Stimulated activated CD4-positive, alpha-beta T cell treated with anti-CD3 and anti-CD28 coated beads, Interleukin-15, amount 100 ng/mL, for 1 hour (primary cell): ENCODE measurements at regions not wholly inside any gene's neighbourhood (a gene's known extent, or its start where the extent isn't known, plus 50 kb on each side); places are given as distances from the start of the nearest gene placed in this dataset.

Source experiments
- DNase-seq, 2 donors: peaks; one replicate each; pipeline ENCODE4 v3.0.0-alpha.2; 2020; ENCODE audit warnings: low read depth in 1 of 2, low spot score in 1 of 2

DNA sequence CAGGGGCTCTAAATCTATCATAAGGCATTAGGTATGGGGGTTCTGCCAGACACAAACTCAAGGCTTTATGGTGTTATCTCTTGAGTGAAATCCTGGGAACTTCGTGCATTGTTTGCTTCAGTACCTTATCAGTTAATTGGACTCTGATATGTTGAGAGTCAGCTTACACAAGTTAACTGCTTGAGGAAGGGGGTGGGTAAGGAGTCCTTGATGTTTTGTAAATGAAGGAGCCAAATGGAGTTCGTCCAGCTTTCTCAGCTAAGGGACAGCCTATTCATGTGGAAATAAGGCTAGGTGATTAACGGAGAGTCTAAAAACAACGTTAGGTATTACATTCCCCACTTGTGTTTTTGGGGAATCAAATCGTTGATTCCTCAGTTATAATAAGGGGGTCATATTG is 157.4 kb downstream of the TRIM27 start:
- no peak for DNase-seq

DNA sequence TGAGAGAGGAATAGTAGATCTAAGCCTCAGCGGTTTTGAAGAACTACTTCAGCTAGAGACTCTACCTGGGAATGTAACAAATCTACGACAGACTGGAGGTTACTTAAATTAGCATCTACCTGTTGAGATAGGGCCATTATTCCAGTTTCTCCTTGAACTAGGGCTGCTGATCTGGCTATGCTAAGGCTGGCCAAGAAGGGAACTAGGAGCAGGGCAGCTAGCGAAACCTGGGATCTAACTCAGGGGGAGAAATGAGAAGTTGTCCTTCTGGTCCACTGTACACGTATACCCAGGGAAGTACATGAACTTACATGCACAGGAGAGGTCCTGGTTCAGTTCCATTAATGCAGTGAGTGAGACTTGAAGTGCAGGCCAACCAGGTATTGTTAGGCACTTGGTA is 156.7 kb downstream of the TRIM27 start:
- no peak for DNase-seq

DNA sequence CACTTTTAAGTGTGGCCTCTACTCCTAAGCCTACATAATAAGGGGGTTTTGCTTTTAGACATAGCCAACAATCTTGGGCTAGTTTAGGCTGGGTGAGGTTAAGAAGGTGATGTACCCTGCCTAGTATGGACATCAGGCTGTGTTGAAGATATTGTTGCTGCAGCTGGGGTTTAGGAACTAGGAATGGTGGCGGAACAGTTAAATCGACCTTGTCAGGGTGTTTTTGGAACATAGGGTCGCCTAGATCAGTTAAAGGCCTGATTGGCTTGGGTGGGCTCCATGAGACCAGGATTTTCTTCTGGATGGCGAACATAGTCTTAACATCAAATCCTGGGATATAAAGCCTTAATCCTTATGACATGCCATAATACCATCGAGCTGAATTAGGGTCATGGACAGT is 156.1 kb downstream of the TRIM27 start:
- DNase-seq, result no peak

DNA sequence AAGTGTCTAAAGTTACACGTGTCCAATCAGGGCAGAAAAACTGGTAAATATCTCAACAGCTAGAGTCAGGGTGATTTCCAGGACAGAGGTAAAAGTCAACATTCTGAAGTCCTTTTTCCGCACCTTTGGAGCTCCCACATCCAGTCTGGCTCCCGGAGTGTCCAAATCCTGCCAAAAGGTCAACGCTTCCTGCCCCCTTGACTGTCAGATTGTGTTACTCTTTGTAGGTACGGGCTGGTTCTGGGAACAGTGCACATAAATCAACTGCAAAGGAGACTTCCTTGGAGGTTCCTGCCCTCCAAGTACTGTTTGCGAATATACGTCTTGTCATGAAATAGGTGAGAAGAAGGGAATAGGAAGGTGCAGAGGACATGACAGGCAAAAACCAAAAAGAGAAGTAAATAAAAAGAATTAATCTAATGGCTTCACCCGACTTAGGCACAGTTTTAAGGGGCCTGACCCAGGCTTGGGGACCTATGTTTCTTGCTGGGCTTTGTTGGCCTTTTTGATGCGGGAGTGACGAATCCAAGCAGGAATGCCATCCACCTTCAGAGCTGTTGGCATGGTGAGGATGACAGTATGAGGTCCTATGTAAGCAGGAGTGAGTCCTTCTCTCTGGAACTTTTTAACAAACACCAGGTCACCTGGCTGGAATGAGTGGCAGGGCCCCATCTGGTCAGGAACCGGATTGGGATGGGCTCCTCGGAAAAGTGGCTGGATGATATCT is 155.4 kb downstream of the TRIM27 start:
- no peak for DNase-seq

DNA sequence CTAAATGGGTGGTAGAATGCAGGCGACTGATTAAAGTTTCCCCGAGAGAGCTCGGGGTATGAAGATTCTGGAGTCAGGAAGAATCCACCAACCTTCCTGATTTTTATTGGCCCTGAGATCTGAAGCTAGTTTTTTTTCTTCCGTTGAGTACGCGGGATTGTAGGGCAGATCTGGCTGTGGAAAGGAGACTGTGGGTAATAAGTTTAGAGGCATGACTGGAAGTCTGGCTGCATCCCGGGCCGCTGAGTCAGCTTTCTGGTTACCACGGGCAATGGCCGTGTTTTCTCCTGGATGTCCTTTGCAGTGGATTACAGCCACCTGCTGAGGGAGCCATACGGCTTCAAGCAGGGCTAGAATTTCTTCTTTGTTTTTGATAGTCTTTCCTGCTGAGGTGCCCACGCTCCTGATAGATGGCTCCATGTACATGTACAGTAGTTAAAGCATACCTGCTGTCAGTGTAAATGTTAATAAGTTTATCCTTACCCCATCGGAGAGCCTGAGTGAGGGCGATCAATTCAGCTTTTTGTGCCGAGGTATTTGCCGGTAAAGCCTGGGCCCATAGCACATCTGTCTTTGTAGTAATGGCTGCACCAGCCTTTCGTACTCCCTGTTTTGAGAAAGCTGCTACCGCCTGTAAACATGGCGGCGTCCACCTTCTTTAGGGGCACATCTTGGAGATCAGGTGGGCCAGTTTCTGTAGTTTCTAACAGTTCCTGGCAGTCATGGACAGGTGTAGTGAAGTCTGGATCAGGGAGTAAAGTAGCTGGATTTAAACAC is 154.0 kb downstream of the TRIM27 start:
- DNase-seq, result no peak

DNA sequence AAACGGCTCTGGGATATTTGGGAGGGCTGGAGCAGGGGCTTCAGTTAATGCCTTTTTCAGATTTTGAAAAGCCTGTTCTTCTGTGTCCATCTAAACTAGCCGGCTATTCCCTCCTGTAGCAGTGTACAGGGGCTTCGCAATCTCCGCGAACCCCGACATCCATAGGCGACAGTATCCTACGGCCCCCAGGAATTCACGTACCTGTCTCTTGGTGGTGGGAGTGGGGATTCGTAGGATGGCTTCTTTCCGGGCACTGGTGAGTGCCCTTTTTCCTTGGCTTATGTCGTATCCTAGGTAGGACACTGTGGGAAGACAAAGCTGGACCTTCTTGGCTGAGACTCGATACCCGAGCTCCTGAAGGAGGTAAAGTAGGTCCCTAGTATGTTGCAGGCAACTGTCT is 153.1 kb downstream of the TRIM27 start:
- no peak for DNase-seq

DNA sequence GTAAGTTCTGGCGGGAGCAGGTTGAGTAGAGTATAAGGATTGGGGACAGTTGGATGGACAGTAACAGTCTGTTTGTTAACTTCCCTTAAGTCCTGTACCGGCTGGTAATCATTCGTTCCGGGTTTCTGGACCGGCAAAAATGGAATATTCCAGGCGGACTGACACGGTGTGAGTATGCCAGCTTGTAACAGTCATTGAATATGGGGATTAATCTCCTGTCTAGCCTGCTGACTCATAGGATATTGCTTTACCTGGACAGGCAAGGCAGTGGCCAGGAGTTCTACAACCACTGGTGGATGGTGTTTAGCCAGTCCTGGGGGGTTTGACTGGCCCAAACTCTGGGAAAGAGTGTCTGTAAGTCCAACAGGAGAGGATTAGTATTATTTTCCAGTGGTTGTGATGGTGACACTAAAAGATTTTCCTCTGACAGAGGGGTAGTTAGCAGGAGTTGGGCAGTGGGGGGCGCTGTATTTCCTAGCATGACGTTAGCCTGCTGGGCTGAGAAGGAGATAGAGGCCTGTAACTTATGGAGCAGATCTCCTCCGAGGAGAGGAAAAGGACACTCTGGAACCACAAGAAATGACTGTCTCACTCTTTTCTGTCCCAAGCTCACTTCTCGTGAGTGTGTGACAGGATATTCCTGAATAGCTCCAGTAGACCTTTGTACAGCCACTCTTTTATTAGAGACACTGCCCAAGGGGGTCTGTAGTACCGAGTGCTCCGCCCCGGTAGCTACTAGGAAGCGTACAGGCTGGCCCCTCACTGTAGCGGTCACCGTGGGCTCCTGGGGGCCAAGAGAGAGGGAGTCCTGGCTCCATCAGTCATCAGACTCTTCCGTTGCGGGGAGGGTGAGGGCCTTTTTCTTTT is 152.2 kb downstream of the TRIM27 start:
- DNase-seq, result no peak

DNA sequence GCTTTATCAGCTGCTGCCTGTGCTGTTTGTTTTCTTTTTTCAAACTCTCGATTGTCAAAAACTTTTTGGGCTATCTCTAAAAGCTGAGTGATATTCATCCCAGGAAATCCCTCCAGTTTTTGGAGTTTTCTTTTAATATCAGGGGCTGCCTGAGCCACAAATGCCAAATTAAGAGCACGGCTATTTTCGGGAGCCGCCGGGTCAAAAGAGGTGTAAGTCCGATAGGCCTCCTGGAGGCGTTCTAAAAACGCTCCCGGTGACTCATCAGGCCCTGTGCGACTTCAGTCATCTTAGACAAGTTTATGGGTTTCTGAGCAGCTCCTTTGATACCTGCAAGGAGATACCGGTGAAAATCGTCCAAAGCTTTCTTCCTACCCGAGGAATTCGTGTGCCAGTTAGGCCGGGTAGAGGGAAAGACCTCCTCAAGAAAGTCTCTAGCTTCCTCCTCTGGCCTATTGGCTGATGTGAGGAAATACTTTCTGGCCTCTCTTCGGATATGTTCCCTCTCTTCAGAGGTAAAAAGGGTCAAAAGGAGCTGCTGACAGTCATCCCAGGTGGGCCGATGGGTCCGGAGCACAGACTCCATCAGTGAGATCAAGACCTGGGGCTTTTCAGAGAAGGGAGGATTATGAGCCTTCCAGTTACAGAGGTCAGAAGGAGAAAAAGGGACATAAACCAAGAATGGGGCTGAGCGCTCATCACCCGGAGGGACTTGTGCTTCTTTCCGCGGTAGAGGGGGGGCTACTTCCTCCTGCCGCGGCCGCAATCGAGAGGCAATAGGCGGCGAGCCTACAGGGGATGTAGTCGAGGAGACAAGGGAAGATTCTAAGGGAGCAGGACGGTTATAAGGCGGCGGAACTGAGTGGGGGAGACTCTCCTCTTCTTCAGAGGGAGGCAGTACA is 151.1 kb downstream of the TRIM27 start:
- DNase-seq, result no peak

DNA sequence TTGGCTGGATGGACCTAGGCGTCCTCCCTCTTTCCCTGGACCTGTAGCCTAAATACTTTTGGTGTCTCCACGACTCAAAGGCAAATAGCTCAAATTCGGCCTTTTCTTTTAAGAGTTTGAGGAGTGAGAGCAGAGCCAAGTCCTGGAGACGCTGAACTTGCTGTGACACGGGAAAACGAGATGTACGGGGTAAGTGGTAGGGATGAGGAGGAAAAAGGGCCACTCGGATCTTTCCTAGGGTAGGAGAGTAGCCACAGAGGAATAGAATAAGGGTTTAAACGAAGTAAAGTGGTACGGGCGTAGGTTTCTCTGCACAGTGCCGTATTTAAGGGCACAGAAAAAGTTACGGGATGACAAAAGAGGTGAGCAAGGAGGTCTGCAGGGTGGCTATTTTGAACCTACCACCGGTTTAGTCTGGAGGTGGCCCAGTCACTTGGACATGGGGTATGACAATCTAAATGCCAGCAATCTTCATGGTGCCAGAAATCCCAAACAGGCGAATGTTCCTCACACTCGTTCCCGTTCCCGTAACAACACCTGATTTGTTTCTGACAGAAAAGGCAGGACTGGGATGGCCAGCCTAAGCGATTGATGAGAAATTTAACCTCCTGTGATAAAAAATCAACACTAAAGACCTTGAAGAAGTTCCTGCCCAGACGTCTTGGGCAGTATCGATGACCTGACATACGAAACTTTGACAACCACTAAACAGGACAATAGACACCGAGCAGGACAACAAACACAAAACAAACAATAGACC is 149.3 kb downstream of the TRIM27 start:
- DNase-seq, result no peak

DNA sequence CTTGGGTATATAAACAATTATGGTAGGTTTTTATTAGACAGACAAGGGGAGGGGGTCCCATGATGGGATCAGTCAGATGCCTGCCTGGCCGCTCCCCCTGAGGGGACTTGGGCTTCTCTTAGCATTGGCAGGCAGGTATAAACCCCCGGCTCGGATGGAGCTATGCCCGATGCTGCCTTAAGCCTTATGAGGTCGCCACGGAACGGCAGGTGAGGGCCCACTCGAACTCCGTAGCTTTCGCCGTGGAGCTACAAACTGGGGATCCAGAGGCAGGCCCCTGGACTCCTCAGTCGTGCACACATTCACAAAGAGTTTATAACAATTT is 148.8 kb downstream of the TRIM27 start:
- DNase-seq, result no peak

DNA sequence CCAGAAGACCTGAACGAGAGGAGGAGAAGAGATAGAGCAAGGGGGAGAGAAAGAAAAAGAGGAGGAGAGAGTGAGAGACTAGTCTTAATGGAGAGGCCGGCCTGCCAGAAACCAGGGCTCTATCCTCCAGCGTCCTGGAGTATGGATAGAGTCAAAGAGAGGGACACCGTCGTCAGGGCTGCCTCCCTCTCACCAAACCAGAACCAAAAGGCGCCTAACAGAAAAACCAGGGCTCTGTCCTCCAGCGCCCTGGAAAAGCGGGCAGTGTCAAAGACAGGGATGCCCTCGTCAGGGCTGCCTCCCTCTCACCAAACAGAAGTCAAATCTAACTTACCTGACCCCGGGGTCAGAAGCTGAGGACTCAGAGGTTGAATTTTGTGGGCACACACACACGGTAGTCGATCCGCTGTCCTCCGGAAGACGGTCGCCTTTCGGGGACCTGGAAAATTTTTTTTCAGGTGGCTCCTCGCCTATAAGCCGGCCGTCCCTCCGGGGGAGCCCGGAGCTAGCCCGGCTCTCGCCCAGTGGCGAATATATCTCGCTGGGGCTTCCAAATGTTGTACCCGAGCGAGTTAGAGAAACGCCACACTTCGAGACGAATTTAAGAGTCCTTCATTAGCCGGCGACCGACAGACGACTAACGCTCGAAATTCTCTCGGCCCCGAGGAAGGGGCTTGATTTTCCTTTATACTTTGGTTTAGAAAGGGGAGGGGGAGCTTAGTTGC is 148.2 kb downstream of the TRIM27 start:
- DNase-seq, result no peak

DNA sequence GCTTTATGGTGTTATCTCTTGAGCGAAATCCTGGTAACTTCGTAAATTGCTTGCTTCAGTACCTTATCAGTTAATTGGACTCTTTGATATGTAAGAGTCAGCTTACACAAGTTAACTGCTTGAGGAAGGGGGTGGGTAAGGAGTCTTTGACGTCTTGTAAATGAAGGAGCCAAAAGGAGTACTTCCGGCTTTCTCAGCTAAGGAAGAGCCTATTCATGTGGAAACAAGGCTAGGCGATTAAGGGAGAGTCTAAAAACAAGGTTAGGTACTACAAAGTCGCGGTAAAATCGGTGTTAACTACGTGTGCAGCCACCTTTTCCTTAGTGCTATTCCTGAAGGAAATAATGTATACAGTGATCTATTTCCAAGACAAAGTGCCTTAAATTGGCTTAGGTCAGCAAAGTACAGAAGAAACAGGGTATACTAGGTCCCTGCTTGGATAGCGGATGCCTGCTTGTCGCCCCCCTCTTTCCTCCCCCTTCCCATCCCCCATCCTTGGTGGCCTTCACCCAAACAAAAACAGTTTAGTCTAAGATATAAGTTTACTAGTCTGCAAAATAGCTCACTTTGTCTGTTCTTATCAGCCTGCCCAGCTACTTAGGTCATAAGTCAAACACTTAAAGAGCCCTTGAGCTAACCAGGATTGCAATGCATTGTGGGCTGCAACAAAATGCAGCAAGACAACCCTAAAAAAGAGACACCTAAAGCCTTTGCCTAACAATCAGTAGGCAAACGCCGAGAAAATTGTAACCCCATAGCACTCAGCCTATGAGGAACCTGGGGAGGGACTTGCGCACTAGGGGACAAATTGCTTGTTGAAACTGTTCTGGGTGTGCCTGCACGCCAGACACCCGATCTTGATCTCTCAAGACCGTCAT is 147.3 kb downstream of the TRIM27 start:
- no peak for DNase-seq

DNA sequence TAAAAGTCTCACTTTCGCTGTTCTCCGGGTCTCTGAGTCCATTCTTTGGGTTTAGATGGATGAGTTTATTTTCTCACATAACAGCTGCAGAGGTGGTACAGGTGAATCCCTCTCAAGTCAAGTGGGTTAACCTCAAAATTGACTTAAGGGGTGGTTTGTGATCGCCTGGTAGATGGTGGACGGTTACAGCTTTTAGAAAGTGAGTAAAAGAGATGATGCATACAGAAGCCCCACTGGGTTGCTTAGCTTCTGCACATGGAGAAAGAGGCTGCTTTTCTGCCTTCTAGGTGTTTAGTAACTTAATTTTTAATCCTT is 146.7 kb downstream of the TRIM27 start:
- no peak for DNase-seq

DNA sequence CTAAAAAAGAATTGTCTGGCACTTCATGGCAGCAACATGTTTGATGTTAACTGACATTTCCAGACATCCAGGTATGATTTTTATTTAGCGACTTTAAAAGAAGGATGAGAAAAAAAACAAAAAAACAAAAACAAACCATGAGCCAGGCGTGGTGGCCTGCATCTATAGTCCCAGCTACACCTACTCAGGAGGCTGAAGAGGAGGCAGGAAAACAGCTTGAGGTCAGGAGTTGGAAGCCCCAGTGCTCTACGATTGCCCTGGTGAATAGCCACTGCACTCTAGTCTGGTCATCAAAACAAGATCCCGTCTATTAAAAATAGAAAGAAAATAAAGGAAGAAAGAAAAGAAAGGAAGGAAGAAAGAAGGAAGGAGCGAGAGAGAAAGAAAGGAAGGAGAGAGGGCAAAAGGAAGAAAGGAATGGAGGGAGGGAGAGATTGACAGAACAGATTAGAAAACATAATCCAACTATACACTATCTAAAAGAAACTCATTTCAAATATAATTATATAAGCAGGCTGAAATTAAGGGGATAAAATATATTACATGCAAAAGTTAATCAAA is 141.6 kb downstream of the TRIM27 start:
- DNase-seq, result no peak

DNA sequence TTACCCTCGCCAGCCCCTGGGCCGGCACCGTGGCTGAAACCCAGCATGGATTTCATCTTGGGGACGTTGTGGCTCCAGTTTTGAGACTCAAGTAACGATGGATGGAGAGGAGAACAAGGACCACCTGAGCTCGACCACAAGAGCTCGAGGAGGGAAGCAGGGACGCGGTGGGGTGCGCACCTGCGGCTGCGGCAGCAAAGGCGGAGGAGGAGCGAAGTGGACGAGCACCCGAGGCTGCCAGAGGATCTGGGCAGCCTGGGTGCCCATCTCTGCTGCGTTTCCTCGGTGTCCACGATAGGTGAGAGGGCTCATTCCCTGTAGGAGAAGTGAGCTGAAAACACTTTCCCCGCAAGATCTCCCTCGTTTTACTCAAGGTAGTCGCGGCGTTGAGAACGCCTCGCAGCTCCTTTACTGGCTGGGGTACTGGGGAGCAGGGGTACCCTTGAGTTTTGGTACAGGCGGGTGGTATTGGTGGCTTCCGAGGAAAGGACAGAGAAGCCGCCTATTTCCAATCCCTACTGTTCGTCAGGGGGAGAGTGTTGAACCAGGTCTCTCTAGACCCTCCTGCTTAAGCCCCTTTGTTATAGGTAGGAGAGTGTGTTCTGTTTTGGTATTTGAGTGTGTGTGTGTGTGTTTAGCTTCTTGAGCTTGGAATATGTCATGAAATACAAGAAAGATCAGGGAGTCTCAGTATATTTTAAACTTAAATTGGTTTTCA is 137.7 kb downstream of the TRIM27 start:
- no peak for DNase-seq

DNA sequence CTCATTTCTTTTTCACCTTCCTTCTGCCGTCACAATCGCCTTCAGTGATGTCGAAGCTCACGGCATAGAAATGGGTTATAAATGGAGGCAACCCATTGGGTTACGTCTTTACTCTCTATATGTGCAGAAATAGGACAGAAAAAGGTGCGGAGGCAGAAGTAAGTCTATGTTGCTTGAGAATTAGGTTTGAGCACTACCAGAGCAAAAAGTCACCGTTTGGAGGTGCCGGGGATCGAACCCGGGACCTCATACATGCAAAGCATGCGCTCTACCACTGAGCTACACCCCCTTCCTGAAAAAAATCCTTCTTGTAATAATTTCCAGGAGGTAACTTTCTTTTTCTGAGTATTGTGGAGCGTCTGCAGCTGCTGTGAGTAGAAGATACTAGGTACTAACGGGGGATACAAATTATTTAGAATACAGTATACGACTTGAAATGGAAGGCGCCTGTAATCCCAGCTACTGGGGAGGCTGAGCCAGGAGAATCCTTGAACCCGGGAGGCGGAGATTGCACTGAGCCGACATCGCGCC is 134.2 kb downstream of the TRIM27 start:
- DNase-seq, result no peak

DNA sequence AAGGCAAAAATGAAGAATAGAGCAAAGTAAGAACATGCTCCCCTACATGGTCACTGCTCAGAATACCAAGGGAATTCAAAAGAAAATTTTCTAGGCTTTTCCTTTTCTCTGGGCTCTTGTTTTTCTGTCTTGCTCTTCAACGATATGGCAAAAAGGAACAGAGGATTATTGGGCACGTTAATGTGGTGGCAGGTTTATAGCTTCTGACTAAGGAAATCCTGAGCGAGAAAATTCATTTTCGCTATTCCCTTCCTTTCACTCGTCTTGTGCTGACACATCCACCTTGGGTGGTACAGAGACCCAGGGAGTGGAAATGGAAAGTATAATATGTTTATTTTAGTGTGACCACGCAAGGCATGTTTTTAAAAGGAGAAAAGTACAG is 132.8 kb downstream of the TRIM27 start:
- no peak for DNase-seq
